Hippocampal formation (tissue), 2 donors: ENCODE measurements at regions not wholly inside any gene's neighbourhood (a gene's known extent, or its start where the extent isn't known, plus 50 kb on each side); places are given as distances from the start of the nearest gene placed in this dataset.
"Not testable (repeated sequence)": the region's sequence is repeated elsewhere in the genome, so short reads cannot be mapped to it uniquely, and the experiment has no call there.

ENCODE experiments used
- DNase-seq, 2 donors: peaks; one replicate each; lab custom pipeline; 2025; lab: John Stamatoyannopoulos, UW

DNA sequence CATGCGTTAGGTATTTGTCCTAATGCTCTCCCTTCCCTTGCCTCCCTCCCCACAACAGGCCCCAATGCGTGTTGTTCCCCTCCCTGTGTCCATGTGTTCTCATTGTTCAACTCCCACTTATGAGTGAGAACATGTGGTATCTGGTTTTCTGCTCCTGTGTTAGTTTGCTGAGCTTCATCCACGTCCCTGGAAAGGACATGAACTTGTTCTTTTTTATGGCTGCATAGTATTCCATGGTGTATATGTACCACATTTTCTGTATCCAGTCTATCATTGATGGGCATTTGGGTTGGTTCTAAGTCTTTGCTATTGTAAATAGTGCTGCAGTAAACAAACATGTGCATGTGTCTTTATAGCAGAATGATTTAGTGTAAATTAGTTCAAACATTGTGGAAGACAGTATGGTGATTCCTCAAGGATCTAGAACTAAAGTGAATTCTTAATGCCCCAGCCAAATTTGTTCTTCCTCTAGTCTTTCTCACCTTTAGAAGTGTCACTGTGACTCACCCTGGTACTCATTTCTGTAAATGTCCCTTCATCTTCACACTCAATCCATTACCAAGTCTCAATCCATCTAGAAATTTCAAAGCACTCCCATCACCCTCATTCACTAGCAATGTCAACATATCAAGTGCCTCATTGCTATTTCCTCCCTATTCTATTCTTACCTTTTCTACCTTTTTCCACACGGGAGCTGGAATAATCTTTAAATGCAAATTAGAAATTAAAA is 123.9 kb downstream of the MREG start:
- DNase-seq: not testable (repeated sequence)

DNA sequence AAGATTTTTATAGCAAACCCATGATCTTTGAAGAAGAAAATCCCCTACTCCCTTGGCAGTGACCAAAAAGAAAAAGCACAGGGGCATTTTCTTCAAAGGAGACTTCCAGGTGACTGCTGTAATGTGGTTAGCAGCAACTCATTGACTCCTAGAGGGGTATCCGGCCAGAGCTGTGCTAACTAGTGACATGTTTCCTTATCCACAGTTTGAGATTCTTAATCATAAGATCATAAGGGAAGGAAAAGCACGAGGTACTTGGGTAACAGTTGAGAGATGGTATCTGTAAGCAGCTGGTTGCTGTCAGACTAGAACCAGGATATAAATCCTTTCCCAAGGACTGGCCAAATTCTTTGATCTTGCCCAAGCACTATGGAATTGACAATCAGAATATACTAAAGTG is 124.7 kb downstream of the MREG start:
- no peak for DNase-seq

DNA sequence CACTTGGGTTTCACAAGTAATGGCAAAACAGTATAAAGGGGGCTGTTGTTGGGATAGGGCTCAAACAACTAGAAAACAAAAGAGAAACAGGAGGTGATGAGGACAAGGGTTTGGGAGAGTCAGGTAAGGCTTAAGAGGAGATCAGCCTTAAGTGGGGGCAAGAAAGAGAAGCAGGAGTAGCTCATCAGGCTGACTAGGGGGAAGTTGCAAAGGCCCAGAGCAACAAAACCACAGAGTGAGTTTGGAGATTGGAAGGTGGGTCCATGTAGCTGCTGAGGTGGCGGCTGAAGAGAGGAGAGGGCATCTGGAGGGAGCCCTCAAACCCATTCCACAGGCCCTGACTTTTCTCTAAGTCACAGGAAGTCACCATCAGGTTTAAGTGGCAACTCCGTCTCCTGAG is 126.0 kb downstream of the MREG start:
- DNase-seq: no peak

DNA sequence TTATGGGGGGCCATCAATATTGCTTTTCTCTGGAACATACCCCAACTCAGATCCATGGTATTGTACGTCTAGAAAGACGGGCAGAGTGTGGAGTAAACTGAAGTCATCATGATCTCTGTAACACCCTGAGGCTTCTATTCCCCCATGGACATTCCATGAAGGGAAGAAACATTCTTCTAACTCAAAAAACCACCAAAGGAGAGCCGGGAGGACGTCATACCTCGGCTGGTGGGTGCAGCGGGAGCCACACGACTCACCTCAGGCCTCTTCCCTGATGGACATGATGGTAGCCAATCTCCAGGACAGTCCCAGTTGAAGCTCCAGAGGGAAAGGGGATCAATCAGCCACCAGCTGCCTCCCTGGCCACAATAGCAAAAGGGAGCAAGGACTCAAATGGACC is 127.3 kb downstream of the MREG start:
- DNase-seq: no peak

DNA sequence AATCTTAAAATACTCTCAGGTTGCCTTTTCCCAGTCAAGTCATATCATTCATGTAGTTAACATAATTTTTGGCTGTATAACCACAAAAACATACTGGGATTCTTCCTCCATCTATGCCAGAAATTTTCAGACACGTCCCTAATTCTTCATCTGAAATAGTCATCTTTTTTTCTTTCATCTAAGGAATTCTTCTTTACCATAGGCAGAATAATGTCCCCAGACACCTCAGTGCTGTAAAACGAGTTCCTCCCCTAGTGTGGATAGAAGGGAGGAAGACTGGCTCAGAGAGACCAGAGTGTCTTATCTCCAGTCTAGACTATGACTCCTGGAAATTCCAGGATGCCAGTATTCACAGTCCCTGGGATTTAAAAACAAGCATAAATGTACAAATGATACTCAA is 127.8 kb downstream of the MREG start:
- DNase-seq: no peak

DNA sequence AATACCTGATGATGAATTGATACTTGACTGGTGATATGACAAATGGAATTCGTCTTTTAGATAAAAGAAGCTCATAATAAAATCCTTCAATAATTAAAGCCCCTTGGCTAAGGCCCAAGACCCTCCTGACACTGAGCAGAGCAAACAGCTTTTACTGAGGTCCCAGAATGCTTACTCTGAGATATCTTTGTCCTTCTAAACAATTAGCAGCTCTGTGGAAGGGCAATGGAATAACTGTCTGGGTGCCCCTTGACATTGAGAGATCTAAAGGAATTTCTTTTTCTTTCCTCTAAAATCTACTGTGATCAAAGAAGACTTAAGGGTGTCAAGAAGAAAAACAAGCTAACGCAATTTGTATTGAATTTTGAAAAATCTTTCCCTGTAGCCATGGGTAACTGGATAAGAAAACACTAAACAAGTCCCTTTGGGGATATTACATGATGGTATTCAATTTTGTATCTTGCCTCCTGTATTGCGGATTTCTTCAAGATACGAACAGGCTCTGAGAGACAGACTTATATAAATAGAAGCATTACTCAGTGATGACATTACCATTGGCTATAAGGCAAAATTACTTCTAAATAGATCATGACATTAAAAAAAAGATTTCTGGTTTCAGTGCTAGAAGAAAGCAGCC is 128.8 kb downstream of the MREG start:
- DNase-seq: no peak

DNA sequence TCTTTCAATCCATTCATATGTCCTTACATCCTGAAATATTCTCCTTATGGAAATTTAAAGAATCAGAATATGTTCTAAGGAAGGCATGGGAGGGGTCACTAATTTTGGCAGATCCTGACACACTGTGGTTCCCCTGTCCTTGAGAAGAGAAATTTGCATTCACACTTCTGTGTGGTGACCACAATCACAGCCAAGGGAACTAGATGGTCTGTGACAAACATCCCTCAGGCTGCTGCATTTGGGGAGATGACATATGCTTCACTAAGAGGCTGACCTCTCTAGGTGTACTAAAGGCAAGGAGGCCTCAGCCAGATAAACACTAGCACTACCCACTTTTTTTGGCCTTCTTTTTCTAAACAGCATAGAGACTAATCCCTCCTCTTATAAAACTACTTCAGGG is 129.6 kb downstream of the MREG start:
- no peak for DNase-seq

DNA sequence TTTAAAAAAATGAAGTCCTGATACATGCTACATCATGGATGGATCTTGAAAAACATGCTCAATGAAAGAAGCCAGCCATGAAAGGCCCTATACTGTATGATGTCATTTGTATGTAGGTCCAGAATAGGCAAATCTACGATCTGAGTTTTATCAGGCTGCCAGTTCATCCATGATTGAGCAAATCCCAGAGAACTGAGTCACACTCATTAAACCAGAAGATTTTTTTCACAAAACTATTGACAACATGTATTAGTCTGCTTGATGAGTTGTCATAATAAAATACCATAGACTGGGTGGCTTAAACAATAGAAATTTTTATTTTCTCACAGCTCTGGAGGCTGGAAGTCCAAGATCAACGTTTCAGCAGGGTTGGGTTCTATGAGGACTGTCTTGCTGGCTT is 130.7 kb downstream of the MREG start:
- no peak for DNase-seq

DNA sequence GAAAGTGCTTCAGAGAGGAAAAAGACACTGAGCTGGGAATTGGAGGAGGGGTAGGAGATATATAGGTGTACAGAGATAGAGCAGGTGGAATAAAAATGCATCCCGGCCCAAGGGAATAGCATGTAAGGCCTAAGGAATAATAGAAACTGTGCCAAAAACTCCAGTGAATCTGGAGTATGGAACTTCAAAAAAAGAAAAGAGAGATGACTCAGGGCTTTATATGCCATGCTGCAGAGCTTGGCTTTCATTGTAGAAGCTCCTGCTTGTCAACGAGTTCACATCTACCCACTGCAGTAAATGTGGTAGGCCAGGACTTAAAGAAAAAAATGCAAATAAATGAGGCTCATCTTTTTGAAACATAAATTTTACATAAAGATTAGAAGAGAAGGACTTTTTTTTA is 131.8 kb downstream of the MREG start:
- no peak for DNase-seq

DNA sequence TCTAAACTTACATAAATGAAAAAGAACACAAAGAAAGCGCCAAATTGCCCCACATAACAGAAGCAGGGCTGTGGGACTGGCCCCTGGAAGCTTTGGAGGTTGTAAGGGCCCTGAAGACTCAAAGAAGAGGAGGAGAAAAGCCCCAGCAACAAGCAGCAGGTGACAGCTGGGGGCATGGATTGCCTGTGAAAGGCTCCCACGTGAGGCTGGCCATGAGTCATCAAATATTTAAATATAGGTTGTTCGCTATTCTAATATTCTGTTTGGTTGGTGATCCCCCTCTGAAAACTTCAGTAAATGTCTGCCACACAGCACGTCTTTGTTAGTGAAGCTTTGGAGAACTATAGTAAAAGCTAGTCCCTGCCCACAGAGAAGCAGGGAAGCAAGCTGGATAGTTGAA is 132.4 kb downstream of the MREG start:
- no peak for DNase-seq

DNA sequence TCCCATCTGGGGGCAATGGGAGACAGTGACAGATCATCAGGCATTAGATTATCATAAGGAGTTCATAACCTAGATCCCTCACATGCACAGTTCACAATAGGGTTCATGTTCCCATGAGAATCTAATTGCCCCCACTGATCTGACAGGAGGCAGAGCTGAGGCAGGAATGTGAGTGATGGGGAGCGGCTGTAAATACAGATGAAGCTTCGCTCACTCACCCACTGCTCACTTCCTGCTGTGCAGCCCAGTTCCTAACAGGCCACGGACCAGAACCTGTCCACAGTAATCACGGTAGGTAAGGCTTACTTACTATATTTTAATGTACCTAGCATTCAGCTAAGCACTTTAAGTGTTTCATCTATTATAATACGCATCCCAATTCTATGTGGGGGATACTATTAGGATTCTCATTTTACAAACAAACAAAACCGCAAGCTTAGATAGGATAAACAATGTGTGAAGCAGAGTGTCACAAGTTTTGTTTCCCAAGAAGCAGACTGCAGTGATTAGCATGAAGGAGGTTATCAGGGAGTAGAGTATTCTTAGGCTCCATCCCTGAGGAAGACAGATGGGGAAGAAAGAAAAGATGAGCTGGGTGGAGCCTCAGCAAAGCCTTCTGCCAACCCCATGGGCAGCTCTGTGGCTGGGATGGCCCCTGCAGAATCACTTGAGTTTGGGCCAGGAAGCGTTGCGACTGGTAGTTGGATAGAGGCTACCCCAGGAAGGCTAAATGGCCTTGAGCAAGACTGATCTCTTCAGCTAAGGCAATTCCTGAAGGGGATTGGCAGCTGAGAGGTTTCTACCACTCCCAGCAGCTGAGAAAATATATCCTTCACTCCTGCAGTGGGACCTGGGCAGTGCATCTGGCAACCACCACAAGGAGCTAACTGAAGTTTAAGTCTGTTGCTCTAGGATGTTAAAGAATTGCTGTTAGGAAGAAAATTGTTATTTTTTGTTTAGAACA is 133.1 kb downstream of the MREG start:
- no peak for DNase-seq

DNA sequence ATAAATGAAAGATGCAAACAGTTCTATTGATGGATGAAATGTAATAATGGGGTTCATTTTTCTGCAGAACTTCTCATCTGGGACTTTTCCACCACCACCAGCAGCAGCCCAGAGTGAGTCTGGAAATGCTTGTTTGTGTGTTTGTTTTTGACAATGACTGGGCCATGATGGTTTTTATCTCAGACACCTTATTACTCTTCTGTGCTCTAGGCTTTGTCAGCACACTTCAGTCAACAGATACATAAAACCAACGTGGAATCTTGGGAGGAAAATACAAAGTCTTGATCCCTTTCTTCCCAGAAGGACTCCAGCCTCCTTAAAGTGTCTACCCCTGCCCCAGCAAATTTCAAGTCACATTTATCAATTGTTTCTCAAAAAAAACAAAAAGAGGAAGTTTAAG is 134.0 kb downstream of the MREG start:
- DNase-seq: no peak

DNA sequence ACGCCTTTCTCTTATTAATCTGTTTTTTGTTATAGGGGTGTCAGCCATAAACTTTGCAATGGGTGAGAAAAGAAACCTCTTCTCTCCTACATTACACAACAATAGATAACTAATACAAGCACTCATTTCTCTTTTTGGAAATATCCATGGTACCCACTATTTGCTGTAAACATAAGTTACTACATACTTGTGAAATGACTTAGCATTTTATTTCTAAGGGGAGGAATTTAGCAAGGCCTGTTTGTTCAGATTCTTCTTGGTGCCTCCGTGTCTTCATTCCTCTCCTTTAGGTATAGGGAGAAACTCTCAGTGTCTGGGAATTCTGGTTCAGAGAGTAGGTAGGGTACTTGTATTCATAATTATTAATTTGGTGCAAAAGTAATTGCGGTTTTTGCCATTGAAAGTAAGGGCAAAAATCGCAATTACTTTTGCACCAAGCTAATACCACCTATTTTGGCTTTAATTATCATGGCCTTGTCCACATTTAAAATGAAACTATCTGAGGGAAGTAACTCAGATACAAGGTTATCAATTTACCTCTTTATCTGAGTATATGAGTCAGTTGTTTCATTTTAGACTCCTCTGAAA is 134.8 kb downstream of the MREG start:
- DNase-seq: no peak

DNA sequence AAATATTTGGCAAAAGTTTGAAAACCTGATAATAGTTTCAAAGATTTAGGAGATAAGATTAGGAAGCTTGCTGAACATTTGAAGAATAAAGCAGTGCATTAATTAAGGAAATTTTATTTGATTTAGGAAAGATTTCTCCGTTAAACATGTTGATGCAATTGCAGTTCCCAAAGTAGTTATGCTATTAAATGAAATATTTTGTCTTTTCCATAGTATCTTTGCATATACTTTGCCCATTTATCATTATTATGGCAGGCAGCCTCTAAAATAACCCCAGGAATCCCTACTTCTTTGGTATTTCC is 136.5 kb downstream of the MREG start:
- no peak for DNase-seq

DNA sequence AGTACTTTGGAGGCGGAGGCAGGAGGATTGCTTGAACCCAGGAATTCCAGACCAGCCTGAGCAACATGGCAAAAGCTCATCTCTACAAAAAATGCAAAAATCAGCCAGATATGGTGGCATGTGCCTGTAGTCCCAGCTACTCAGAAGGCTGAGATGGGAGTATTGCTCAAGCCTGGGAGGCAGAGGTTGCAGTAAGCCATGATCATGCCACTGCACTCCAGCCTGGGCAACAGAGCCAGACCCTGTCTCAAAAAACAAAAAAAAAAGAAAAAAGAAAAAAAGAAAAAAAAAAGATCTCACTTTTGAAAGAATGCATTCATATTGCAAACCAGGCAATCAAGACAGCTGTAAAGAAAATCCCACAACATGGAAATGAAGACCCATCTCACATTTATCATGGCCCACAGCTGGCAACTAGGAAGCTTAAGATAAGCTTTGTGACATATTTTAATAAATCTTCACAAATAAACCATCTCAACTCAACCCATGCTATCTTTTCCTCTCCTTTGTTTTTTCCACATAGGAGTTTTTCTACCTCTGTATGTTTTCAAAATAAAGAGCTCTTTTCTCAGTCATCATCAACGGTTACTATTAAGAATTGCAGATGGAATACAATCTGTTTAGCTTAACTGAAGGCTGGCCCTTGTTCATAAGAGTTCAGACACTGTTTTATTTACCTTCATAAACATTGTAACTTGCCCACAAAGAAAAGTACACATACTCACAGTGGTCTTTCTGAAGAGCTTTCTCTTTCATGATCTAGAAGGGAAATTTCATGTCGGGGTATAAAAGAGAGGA is 137.0 kb downstream of the MREG start:
- DNase-seq: no peak

DNA sequence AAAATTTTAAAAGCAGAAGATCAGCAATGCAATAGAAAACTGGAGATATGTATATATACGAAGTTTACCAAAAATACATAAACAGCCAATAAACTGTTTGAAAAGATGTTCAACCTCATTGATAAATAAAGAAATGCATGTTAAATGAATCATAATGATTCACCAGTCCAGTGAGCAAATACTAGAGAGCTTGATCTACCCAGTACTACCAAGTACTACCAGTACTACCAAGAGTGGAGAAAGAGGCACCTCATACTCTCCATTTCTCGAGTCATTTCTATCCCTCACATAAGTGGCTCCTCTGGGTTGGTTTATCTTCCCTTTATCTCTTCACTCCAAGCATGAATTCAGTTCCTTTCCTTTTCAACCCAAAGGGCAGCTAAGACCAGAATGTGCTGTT is 138.9 kb downstream of the MREG start:
- DNase-seq: no peak

DNA sequence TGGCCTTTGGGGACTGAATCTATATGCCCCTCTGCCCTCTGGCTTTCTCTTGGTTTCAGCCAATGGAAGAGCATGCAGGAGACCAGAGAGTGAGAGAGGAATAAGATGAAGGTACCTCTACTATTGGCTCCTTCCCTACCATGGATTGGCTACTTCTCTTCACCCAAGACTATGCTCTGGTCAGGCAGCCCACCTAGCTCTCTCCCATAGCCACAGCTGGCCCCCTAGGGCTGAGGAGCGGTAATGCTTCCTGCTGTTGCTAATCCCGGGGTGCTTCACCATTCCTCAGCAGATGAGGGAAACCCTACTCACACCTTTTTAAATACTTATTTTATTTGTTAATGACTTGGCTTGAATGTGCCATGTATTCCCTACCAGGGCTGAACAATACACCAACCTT is 142.4 kb downstream of the MREG start:
- no peak for DNase-seq

DNA sequence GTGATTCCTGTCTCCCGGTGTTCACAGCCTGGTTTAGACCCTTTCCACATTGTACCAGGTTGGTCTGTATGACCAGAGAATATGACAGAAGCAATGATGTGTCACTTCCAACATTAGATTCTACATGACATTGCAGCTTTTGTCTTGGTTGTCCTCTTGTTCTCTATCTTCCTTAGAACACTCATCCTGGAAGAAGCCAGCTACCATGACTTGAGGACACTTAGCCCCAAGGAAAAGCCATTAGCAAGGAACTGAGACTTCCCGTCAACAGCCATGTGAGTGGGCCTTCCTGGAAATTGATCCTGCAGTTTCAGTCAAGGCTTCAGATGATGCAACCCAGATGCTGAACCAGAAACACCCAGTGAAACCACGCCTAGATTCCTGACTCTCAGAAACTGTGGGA is 143.3 kb downstream of the MREG start:
- DNase-seq: no peak

DNA sequence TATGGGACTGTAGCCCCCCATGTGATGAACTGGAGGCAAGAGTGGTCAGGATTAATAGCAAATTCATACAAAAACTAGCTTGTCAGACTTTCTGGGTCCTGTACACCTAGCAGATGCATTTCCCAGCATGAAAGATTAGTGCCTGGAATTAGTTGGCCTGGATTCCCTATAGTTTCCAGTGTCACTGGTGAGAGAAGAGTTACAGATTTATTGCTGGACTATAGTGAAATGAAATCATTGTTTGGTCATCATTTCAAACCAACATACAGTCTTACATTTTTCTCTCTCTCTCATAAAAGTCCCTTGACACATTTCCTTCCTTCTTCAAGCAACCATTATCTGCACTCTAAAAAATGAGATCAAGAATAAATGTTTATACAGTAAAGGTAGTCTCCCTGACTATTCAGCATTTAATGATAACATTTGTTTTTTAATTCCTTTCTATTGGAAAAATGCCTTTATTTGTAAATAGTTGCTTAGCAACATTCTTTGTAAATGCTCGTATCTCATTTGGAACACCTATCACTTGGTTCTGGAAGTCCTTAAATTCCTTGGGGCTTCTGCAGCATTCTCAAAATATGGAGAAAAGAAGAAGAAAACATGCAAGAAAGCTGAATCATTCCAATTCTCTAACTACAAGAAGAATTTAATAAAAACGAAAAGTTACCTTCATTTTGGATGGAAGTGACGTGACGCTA is 144.4 kb downstream of the MREG start:
- DNase-seq: no peak

DNA sequence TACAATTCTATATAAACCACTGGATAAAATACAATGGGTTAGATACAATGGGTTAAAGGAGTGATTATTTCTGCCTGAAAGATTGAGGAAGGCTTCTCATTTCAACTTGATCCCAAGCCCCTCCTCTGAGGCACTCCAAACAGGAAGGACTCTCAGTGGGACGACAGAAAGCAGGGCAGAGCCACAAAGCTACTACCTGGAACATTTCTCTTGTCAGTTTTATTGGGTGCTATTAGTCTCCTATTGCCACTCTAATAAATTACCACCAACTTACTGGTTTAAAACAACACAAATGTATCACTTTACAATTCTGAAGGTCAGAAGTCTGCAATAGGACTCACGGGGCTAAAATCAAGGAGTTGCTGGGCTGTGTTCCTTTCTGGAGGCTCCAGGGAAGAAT is 146.7 kb downstream of the MREG start:
- no peak for DNase-seq

DNA sequence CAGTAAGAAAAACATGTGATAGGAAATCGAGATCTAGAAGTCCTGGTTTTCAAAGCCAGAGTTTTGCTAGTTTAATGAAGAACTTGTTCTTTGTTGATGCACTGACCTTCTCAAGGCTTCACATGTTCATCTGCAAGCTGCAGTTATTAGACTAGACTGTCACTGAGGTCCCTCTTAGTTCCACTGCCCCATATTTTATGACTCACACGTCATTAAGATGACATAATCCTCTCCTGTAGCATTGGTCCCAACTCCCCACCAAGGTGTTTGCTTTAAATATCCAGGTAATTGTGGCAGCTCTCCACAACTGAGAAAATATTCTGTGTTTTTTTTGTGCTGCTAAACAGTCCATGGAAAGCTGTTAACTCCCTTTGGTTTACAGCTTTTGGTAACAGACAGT is 149.7 kb downstream of the MREG start:
- no peak for DNase-seq
